ENCODE measurements at regions not wholly inside any gene's neighbourhood (a gene's known extent, or its start where the extent isn't known, plus 50 kb on each side); places are given as distances from the start of the nearest gene placed in this dataset.

DNA sequence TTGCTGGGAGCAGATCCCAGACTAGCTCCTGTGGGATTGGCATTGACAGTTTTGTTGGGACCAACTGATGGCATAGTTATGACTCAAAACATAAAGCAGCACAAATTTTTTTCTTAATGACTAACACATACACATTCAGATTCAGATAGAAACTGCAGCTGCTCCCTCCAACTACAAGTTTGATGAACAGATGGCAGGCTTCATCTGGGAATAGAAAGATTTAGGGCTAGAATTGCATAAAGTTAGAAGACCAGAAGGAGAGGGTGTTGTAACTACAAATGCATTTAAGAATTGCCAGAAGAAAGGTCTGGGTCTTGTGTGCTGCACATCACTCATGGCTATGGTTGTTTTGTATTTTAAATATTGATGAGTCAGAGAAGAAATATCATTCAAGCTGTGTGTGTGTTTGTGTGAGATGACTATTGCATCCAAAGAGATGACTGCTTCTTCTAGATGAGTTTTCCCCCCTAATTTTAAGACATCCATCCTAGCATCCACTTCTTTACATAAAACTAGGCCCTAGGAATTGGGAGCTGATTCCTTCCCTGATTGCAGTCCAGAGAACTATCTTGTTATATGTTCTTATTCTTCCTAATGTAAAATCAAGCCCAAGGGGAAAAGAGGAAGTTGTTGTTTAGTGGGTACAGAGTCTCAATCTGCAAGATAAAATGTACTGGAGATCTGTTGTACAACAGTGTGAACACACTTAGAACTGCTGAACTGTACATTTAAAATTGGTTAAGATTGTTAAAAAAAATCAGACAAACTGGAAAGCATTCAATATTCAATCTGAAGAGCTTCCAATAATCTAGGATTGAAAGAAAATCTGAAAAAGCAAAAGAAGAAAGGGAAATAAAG is 175.1 kb downstream of the PARM1 start:
- Histone ChIP-seq H3K9me3 (ENCODE audit: low read length) (no peaks in the 10 kb centered on the region), H3K36me3 (ENCODE audit: insufficient read depth, low read length) (no peaks in the 10 kb centered on the region), H3K4me1 (ENCODE audit: insufficient read depth, low read length, severe bottlenecking) (no peaks in the 10 kb centered on the region), H3K79me2 (ENCODE audit: insufficient read depth, low read length) (no peaks in the 10 kb centered on the region), H3K4me3 (ENCODE audit: low read depth, low read length, poor library complexity, severe bottlenecking) (no peak overlapping the region), H3K9me2 (ENCODE audit: low read depth, low read length) (no peaks in the 10 kb centered on the region), H3K27me3 (ENCODE audit: insufficient read depth, low read length) (no peaks in the 10 kb centered on the region), H4K20me1 (ENCODE audit: insufficient read depth, low read length) (no peaks in the 10 kb centered on the region), H3K27ac (ENCODE audit: low read depth, low read length, poor library complexity, severe bottlenecking) (no peak overlapping the region), H2AFZ (ENCODE audit: low read length) (no peak overlapping the region), H3K9ac (ENCODE audit: low read length) (no peak overlapping the region), H3K4me2 (ENCODE audit: low read length) (no peak overlapping the region), H3F3A (ENCODE audit: insufficient read depth, low read length) (no peaks in the 10 kb centered on the region)
- no peak for TF ChIP-seq EZH2 (IDR thresholded peaks at IDR 0.05; ENCODE audit: borderline replicate concordance, low read length)
- TF ChIP-seq, protein P1, sequence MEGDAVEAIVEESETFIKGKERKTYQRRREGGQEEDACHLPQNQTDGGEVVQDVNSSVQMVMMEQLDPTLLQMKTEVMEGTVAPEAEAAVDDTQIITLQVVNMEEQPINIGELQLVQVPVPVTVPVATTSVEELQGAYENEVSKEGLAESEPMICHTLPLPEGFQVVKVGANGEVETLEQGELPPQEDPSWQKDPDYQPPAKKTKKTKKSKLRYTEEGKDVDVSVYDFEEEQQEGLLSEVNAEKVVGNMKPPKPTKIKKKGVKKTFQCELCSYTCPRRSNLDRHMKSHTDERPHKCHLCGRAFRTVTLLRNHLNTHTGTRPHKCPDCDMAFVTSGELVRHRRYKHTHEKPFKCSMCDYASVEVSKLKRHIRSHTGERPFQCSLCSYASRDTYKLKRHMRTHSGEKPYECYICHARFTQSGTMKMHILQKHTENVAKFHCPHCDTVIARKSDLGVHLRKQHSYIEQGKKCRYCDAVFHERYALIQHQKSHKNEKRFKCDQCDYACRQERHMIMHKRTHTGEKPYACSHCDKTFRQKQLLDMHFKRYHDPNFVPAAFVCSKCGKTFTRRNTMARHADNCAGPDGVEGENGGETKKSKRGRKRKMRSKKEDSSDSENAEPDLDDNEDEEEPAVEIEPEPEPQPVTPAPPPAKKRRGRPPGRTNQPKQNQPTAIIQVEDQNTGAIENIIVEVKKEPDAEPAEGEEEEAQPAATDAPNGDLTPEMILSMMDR (IDR thresholded peaks at IDR 0.05; ENCODE audit: low read length) = no peak

DNA sequence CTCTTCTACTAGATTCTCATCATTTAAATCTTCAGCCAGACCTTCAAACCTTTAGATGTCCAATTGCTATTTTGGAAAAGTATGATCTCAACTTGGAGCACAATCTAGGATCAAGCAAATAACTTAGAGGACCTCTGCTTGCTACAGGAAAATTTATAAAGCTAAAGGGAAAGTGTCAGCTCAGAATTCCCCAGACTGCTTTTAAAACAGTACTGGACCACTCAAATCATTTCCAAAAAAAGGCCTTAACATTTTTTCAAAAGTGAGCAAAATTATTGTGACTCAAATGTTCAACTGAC is 169.8 kb downstream of the PARM1 start:
- H3K4me1 ChIP-seq (ENCODE audit: insufficient read depth, low read length, severe bottlenecking) = peaks cover 4% of the 10 kb centered on the region
- TF ChIP-seq EZH2 (IDR thresholded peaks at IDR 0.05; ENCODE audit: borderline replicate concordance, low read length) = no peak
- TF ChIP-seq, protein P1 (IDR thresholded peaks at IDR 0.05; ENCODE audit: low read length) = no peak
- H3K27ac ChIP-seq (ENCODE audit: low read depth, low read length, poor library complexity, severe bottlenecking) = no peak overlapping the region
- no peak overlapping the region for H2AFZ ChIP-seq (ENCODE audit: low read length)
- no peaks in the 10 kb centered on the region for H3K79me2 ChIP-seq (ENCODE audit: insufficient read depth, low read length)
- no peak overlapping the region for H3K4me2 ChIP-seq (ENCODE audit: low read length)
- H4K20me1 ChIP-seq (ENCODE audit: insufficient read depth, low read length) = no peaks in the 10 kb centered on the region
- no peaks in the 10 kb centered on the region for H3K9me2 ChIP-seq (ENCODE audit: low read depth, low read length)
- no peaks in the 10 kb centered on the region for H3K36me3 ChIP-seq (ENCODE audit: insufficient read depth, low read length)
- no peak overlapping the region for H3K9ac ChIP-seq (ENCODE audit: low read length)
- H3K27me3 ChIP-seq (ENCODE audit: insufficient read depth, low read length) = no peaks in the 10 kb centered on the region
- H3K9me3 ChIP-seq (ENCODE audit: low read length) = no peaks in the 10 kb centered on the region
- no peaks in the 10 kb centered on the region for H3F3A ChIP-seq (ENCODE audit: insufficient read depth, low read length)
- no peak overlapping the region for H3K4me3 ChIP-seq (ENCODE audit: low read depth, low read length, poor library complexity, severe bottlenecking)

DNA sequence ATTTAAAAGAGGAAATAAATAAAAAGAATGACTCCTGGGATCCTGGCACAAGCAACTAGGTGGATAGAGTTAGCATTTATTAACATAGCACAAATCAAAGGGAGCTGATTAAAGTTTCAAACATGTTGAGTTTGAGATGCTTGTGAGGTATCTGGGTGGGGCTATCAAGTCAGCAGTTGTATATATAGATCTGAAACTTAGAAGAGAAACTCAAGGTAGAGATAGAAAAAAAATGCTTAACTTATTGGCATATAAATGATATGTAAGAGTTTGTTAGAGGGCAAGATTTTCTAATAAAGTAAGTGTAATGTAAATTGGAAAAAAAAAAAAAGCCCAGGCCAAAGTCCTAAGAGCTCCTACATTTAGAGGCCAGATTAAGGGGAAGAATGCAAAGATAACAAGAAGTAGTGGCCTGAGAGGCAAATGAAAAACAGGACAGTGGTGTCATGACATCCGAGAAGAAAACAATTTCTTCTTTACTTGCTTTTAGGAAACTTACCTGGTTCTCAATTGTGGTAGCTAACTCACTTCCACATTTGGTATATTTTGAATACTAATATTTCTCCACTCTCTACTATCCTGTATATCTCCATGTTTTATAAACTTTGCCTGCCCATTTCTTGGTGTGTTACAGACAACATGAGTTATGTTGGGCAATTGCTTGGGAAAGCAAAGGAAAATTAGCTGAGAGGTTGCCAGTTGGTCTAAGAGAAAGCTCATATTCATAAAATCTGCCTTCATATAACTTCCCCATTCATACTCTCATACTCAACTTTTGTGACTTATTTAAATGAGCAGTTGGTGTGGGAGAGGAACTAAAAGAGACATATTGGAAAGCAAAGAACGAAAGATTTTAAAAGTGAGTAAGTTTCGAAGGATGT is 169.2 kb downstream of the PARM1 start:
- H3K9me2 ChIP-seq (ENCODE audit: low read depth, low read length) = no peaks in the 10 kb centered on the region
- H3K27me3 ChIP-seq (ENCODE audit: insufficient read depth, low read length) = no peaks in the 10 kb centered on the region
- no peaks in the 10 kb centered on the region for H3K9me3 ChIP-seq (ENCODE audit: low read length)
- H3K4me2 ChIP-seq (ENCODE audit: low read length) = no peak overlapping the region
- H3F3A ChIP-seq (ENCODE audit: insufficient read depth, low read length) = no peaks in the 10 kb centered on the region
- H3K27ac ChIP-seq (ENCODE audit: low read depth, low read length, poor library complexity, severe bottlenecking) = no peak overlapping the region
- H4K20me1 ChIP-seq (ENCODE audit: insufficient read depth, low read length) = no peaks in the 10 kb centered on the region
- H3K36me3 ChIP-seq (ENCODE audit: insufficient read depth, low read length) = no peaks in the 10 kb centered on the region
- no peak overlapping the region for H3K4me3 ChIP-seq (ENCODE audit: low read depth, low read length, poor library complexity, severe bottlenecking)
- no peak overlapping the region for H2AFZ ChIP-seq (ENCODE audit: low read length)
- H3K4me1 ChIP-seq (ENCODE audit: insufficient read depth, low read length, severe bottlenecking) = peaks cover 4% of the 10 kb centered on the region
- TF ChIP-seq, protein P1 (IDR thresholded peaks at IDR 0.05; ENCODE audit: low read length) = no peak
- no peak for TF ChIP-seq EZH2 (IDR thresholded peaks at IDR 0.05; ENCODE audit: borderline replicate concordance, low read length)
- no peak overlapping the region for H3K9ac ChIP-seq (ENCODE audit: low read length)
- no peaks in the 10 kb centered on the region for H3K79me2 ChIP-seq (ENCODE audit: insufficient read depth, low read length)
